ACC112 (cell line): ENCODE measurements at regions not wholly inside any gene's neighbourhood (a gene's known extent, or its start where the extent isn't known, plus 50 kb on each side); places are given as distances from the start of the nearest gene placed in this dataset.

ENCODE experiments used
- H2AFZ ChIP-seq: fragments of 200-600 bp; sonication (generic); one replicate; pipeline ENCODE4 v1.6.0; 2017; ENCODE audit warnings: antibody characterized with exemption, low read length; ENCODE audit not compliant: unreplicated experiment
- H3K27ac ChIP-seq: fragments of 200-600 bp; sonication (generic); 2 replicates; pipeline ENCODE4 v1.5.1; 2014; ENCODE audit warnings: low read depth, mild to moderate bottlenecking, antibody characterized with exemption, low read length, moderate library complexity
- H3K27me3 ChIP-seq: fragments of 200-600 bp; sonication (generic); 2 replicates; pipeline ENCODE4 v1.6.1; 2014; ENCODE audit warnings: mild to moderate bottlenecking, antibody characterized with exemption, low read length, moderate library complexity, mixed read lengths; ENCODE audit not compliant: insufficient read depth
- H3K36me3 ChIP-seq: fragments of 200-600 bp; sonication (generic); 2 replicates; pipeline ENCODE4 v1.6.1; 2016; ENCODE audit warnings: mild to moderate bottlenecking, antibody characterized with exemption, low read length, moderate library complexity, mixed read lengths; ENCODE audit not compliant: insufficient read depth
- H3K4me1 ChIP-seq: fragments of 200-600 bp; sonication (generic); one replicate; pipeline ENCODE4 v1.6.1; 2016; ENCODE audit warnings: low read length, mixed read lengths; ENCODE audit not compliant: insufficient read depth, unreplicated experiment, control insufficient read depth
- H3K4me3 ChIP-seq: fragments of 200-600 bp; sonication (generic); 2 replicates; pipeline ENCODE4 v1.5.1; 2014; ENCODE audit warnings: mild to moderate bottlenecking, low read depth, low read length
- H3K79me2 ChIP-seq: fragments of 200-600 bp; sonication (generic); one replicate; pipeline ENCODE4 v1.6.0; 2016; ENCODE audit warnings: low read length; ENCODE audit not compliant: control insufficient read depth, unreplicated experiment, insufficient read depth

GRCh38 chr4:37160653-37161052, 83.9 kb upstream of the NWD2 start:
- no peaks in the 10 kb centered on the region for H3K4me1 ChIP-seq
- no peaks in the 10 kb centered on the region for H3K79me2 ChIP-seq
- no peaks in the 10 kb centered on the region for H3K27me3 ChIP-seq
- no peak overlapping the region for H2AFZ ChIP-seq
- no peak overlapping the region for H3K4me3 ChIP-seq
- no peak overlapping the region for H3K27ac ChIP-seq
- H3K36me3 ChIP-seq = no peaks in the 10 kb centered on the region

- Histone ChIP-seq H3K4me3 (no peak overlapping the region), H2AFZ (no peak overlapping the region), H3K36me3 (no peaks in the 10 kb centered on the region), H3K27ac (no peak overlapping the region), H3K79me2 (no peaks in the 10 kb centered on the region), H3K27me3 (no peaks in the 10 kb centered on the region), H3K4me1 (no peaks in the 10 kb centered on the region)
These were observed 78.7 kb upstream of the NWD2 start for GRCh38 chr4:37165844-37166243.

- Histone ChIP-seq H3K36me3 (no peaks in the 10 kb centered on the region), H3K27ac (no peak overlapping the region), H3K4me3 (no peak overlapping the region), H2AFZ (no peak overlapping the region), H3K79me2 (no peaks in the 10 kb centered on the region), H3K27me3 (no peaks in the 10 kb centered on the region), H3K4me1 (no peaks in the 10 kb centered on the region)
These were observed 74.6 kb upstream of the NWD2 start for GRCh38 chr4:37169956-37170355.

- Histone ChIP-seq H3K27me3 (no peaks in the 10 kb centered on the region), H2AFZ (no peak overlapping the region), H3K27ac (no peak overlapping the region), H3K4me1 (no peaks in the 10 kb centered on the region), H3K36me3 (no peaks in the 10 kb centered on the region), H3K79me2 (no peaks in the 10 kb centered on the region), H3K4me3 (no peak overlapping the region)
These were observed 56.4 kb upstream of the NWD2 start for GRCh38 chr4:37188100-37188499.
